ENCODE measurements at regions not wholly inside any gene's neighbourhood (a gene's known extent, or its start where the extent isn't known, plus 50 kb on each side); places are given as distances from the start of the nearest gene placed in this dataset.
"Not testable (repeated sequence)": the region's sequence is repeated elsewhere in the genome, so short reads cannot be mapped to it uniquely, and the experiment has no call there.

- H3K79me2 ChIP-seq (ENCODE audit: insufficient read depth): no peaks in the 10 kb centered on the region
- H3K9me3 ChIP-seq (ENCODE audit: low read depth): no peaks in the 10 kb centered on the region
- H3K4me2 ChIP-seq (ENCODE audit: unreplicated experiment): no peak overlapping the region
- H4K20me1 ChIP-seq (ENCODE audit: insufficient read depth): no peaks in the 10 kb centered on the region
- H3K4me3 ChIP-seq: no peak overlapping the region
- no peak for DNase-seq
- H2AFZ ChIP-seq: no peak overlapping the region
- no peaks in the 10 kb centered on the region for H3K4me1 ChIP-seq (ENCODE audit: insufficient read depth)
- no peak for TF ChIP-seq EZH2 (IDR thresholded peaks at IDR 0.05; ENCODE audit: insufficient read depth, poor library complexity, severe bottlenecking)
- no peak for TF ChIP-seq EZH2phosphoT487 (IDR thresholded peaks at IDR 0.05; ENCODE audit: insufficient read depth, low read depth)
- H3K9me2 ChIP-seq (ENCODE audit: insufficient read depth): no peaks in the 10 kb centered on the region
- H3K36me3 ChIP-seq (ENCODE audit: low read depth): no peaks in the 10 kb centered on the region
- H3F3A ChIP-seq (ENCODE audit: insufficient read depth): no peaks in the 10 kb centered on the region
- H3K27ac ChIP-seq: no peak overlapping the region
- H3K9ac ChIP-seq: no peak overlapping the region
- in situ Hi-C loops (cut with MboI): no loop called here
- H3K27me3 ChIP-seq (replicated peaks; ENCODE audit: insufficient read depth): no peaks in the 10 kb centered on the region
- WGBS, 2 experiments (ENCODE audit: low coverage in 1 of 2, low lambda C conversion rate in 2 of 2, missing lambda C conversion rate in 2 of 2): 41 to 45% methylated on average over 2 of the region's 2 CpGs
Measured at GRCh38 chrX:25742334-25742733, 395.8 kb upstream of the MAGEB18 start.

- Histone ChIP-seq H3K4me1 (ENCODE audit: insufficient read depth) (no peaks in the 10 kb centered on the region), H3F3A (ENCODE audit: insufficient read depth) (no peaks in the 10 kb centered on the region), H3K36me3 (ENCODE audit: low read depth) (no peaks in the 10 kb centered on the region), H3K9me3 (ENCODE audit: low read depth) (no peaks in the 10 kb centered on the region), H3K79me2 (ENCODE audit: insufficient read depth) (no peaks in the 10 kb centered on the region), H2AFZ (no peak overlapping the region), H3K9me2 (ENCODE audit: insufficient read depth) (no peaks in the 10 kb centered on the region), H3K27ac (no peak overlapping the region), H3K4me2 (ENCODE audit: unreplicated experiment) (no peak overlapping the region), H3K4me3 (no peak overlapping the region), H3K9ac (no peak overlapping the region), H3K27me3 (replicated peaks; ENCODE audit: insufficient read depth) (no peaks in the 10 kb centered on the region), H4K20me1 (ENCODE audit: insufficient read depth) (no peaks in the 10 kb centered on the region)
- 4 to 14% methylated on average over 2 of the region's 2 CpGs for WGBS, 2 experiments (ENCODE audit: low coverage in 1 of 2, low lambda C conversion rate in 2 of 2, missing lambda C conversion rate in 2 of 2)
- no peak for TF ChIP-seq EZH2phosphoT487 (IDR thresholded peaks at IDR 0.05; ENCODE audit: insufficient read depth, low read depth)
- TF ChIP-seq EZH2 (IDR thresholded peaks at IDR 0.05; ENCODE audit: insufficient read depth, poor library complexity, severe bottlenecking): no peak
- no peak for DNase-seq
- in situ Hi-C loops (cut with MboI): no loop called here
Measured at GRCh38 chrX:25754399-25754798, 383.7 kb upstream of the MAGEB18 start.

- Histone ChIP-seq H3K4me2 (ENCODE audit: unreplicated experiment) (no peak overlapping the region), H3K9ac (no peak overlapping the region), H3K9me2 (ENCODE audit: insufficient read depth) (no peaks in the 10 kb centered on the region), H4K20me1 (ENCODE audit: insufficient read depth) (no peaks in the 10 kb centered on the region), H3K4me3 (no peak overlapping the region), H3F3A (ENCODE audit: insufficient read depth) (no peaks in the 10 kb centered on the region), H3K27me3 (replicated peaks; ENCODE audit: insufficient read depth) (no peaks in the 10 kb centered on the region), H2AFZ (no peak overlapping the region), H3K9me3 (ENCODE audit: low read depth) (no peaks in the 10 kb centered on the region), H3K36me3 (ENCODE audit: low read depth) (no peaks in the 10 kb centered on the region), H3K79me2 (ENCODE audit: insufficient read depth) (no peaks in the 10 kb centered on the region), H3K27ac (no peak overlapping the region), H3K4me1 (ENCODE audit: insufficient read depth) (no peaks in the 10 kb centered on the region)
- no peak for TF ChIP-seq EZH2phosphoT487 (IDR thresholded peaks at IDR 0.05; ENCODE audit: insufficient read depth, low read depth)
- TF ChIP-seq EZH2 (IDR thresholded peaks at IDR 0.05; ENCODE audit: insufficient read depth, poor library complexity, severe bottlenecking): no peak
- DNase-seq: no peak
- in situ Hi-C loops (cut with MboI): no loop called here
Measured at GRCh38 chrX:25755194-25755593, 382.9 kb upstream of the MAGEB18 start.

GRCh38 chrX:25762656-25763055 is 375.5 kb upstream of the MAGEB18 start:
- no peak overlapping the region for H3K4me3 ChIP-seq
- H3K4me2 ChIP-seq (ENCODE audit: unreplicated experiment): no peak overlapping the region
- no peaks in the 10 kb centered on the region for H3K27me3 ChIP-seq (replicated peaks; ENCODE audit: insufficient read depth)
- H3K9me3 ChIP-seq (ENCODE audit: low read depth): no peaks in the 10 kb centered on the region
- 6 to 9% methylated on average over 2 of the region's 2 CpGs for WGBS, 2 experiments (ENCODE audit: low coverage in 1 of 2, low lambda C conversion rate in 2 of 2, missing lambda C conversion rate in 2 of 2)
- no peaks in the 10 kb centered on the region for H4K20me1 ChIP-seq (ENCODE audit: insufficient read depth)
- no peaks in the 10 kb centered on the region for H3K36me3 ChIP-seq (ENCODE audit: low read depth)
- no peak overlapping the region for H2AFZ ChIP-seq
- no peaks in the 10 kb centered on the region for H3K9me2 ChIP-seq (ENCODE audit: insufficient read depth)
- H3K27ac ChIP-seq: no peak overlapping the region
- no peaks in the 10 kb centered on the region for H3K4me1 ChIP-seq (ENCODE audit: insufficient read depth)
- H3F3A ChIP-seq (ENCODE audit: insufficient read depth): no peaks in the 10 kb centered on the region
- no peaks in the 10 kb centered on the region for H3K79me2 ChIP-seq (ENCODE audit: insufficient read depth)
- in situ Hi-C loops (cut with MboI): no loop called here
- no peak for DNase-seq
- no peak overlapping the region for H3K9ac ChIP-seq
- no peak for TF ChIP-seq EZH2phosphoT487 (IDR thresholded peaks at IDR 0.05; ENCODE audit: insufficient read depth, low read depth)
- TF ChIP-seq EZH2 (IDR thresholded peaks at IDR 0.05; ENCODE audit: insufficient read depth, poor library complexity, severe bottlenecking): no peak

- H3F3A ChIP-seq (ENCODE audit: insufficient read depth); H3K27me3 ChIP-seq (replicated peaks; ENCODE audit: insufficient read depth); H3K27ac ChIP-seq; H3K9me2 ChIP-seq (ENCODE audit: insufficient read depth); H3K4me2 ChIP-seq (ENCODE audit: unreplicated experiment); H2AFZ ChIP-seq; DNase-seq; H3K4me3 ChIP-seq; H3K4me1 ChIP-seq (ENCODE audit: insufficient read depth); H3K36me3 ChIP-seq (ENCODE audit: low read depth); H3K9ac ChIP-seq; H4K20me1 ChIP-seq (ENCODE audit: insufficient read depth); H3K9me3 ChIP-seq (ENCODE audit: low read depth); H3K79me2 ChIP-seq (ENCODE audit: insufficient read depth); in situ Hi-C loops (cut with MboI): not testable (repeated sequence)
- 17 to 42% methylated on average over 2 to 10 of the region's 10 CpGs for WGBS, 2 experiments (ENCODE audit: low coverage in 1 of 2, low lambda C conversion rate in 2 of 2, missing lambda C conversion rate in 2 of 2)
Measured at GRCh38 chrX:25771853-25772252, 366.3 kb upstream of the MAGEB18 start.

DNA sequence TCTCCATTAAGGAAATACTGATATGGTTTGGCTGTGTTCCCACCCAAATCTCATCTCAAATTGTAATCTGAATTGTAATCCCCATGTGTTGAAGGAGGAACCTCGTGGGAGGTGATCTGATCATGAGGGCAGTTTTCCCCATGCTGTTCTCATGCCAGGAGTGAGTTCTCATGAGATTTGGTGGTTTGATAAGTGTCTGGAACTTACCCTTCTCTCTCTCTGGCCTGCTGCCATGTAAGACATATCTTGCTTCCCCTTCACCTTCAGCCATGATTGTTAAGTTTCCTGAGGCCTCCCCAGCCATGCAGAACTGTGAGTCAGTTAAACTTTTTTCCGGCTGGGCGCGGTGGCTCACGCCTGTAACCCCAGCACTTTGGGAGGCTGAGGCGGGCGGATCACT is 340.3 kb upstream of the MAGEB18 start:
- in situ Hi-C loops (cut with MboI); H3F3A ChIP-seq (ENCODE audit: insufficient read depth); H4K20me1 ChIP-seq (ENCODE audit: insufficient read depth); H3K9ac ChIP-seq; H3K27ac ChIP-seq; DNase-seq; H3K9me2 ChIP-seq (ENCODE audit: insufficient read depth); H2AFZ ChIP-seq; H3K79me2 ChIP-seq (ENCODE audit: insufficient read depth); H3K4me2 ChIP-seq (ENCODE audit: unreplicated experiment); H3K4me1 ChIP-seq (ENCODE audit: insufficient read depth); H3K27me3 ChIP-seq (replicated peaks; ENCODE audit: insufficient read depth); H3K9me3 ChIP-seq (ENCODE audit: low read depth); H3K4me3 ChIP-seq; H3K36me3 ChIP-seq (ENCODE audit: low read depth): not testable (repeated sequence)
- 18 to 53% methylated on average over 6 to 7 of the region's 7 CpGs for WGBS, 2 experiments (ENCODE audit: low coverage in 1 of 2, low lambda C conversion rate in 2 of 2, missing lambda C conversion rate in 2 of 2)
